A549 (cell line): ENCODE measurements at regions not wholly inside any gene's neighbourhood (a gene's known extent, or its start where the extent isn't known, plus 50 kb on each side); places are given as distances from the start of the nearest gene placed in this dataset.
"Not testable (repeated sequence)": the region's sequence is repeated elsewhere in the genome, so short reads cannot be mapped to it uniquely, and the experiment has no call there.

Source experiments
- ATAC-seq, 2 experiments: fragments of 200-7000 bp in 1 of 2; fragments of >200 bp in 1 of 2; cut with Nextera tagmentation in 1 of 2; cut with Tn5 transposase in 1 of 2; 3 replicates each; pipeline versions ENCODE4 v1.8.0 to v1.9.1; 2018 to 2020; ENCODE audit warnings: mild to moderate bottlenecking in 1 of 2, moderate library complexity in 1 of 2
- CTCF ChIA-PET: fragments of 300-600 bp; sonication (Branson Sonifier 250); formaldehyde crosslinking; extraction: SDS; loops from one replicate; lab custom pipeline; 2021; ENCODE audit warnings: antibody characterized with exemption, inconsistent platforms; lab: Yijun Ruan, JAX
- POLR2A ChIA-PET: fragments of 350-600 bp; formaldehyde crosslinking; extraction: SDS; loops from one replicate; lab custom pipeline; 2021; ENCODE audit warnings: antibody characterized with exemption, inconsistent platforms; lab: Yijun Ruan, JAX
- DNase-seq, 2 experiments: peaks; one replicate each; pipeline versions ENCODE4 v3.0.0 to v3.0.0-alpha.2; 2011 to 2016; ENCODE audit warnings: low read depth in 1 of 2, low spot score in 1 of 2
- FAIRE-seq: peaks from 2 replicates; lab custom pipeline; 2011; peaks lifted over from hg19 to GRCh38; lab: Jason Lieb, UNC
- H3K27ac ChIP-seq, 2 experiments: fragments of >200 bp; sonication (Bioruptor Twin); formaldehyde crosslinking; 3 replicates each; pipeline ENCODE4 v1.5.1; 2016 to 2017
- H3K4me1 ChIP-seq: fragments of >200 bp; sonication (Bioruptor Twin); formaldehyde crosslinking; 3 replicates; pipeline ENCODE4 v1.6.1; 2016
- H3K4me2 ChIP-seq: fragments of >200 bp; sonication (Bioruptor Twin); formaldehyde crosslinking; 3 replicates; pipeline ENCODE4 v1.6.1; 2016
- H3K4me3 ChIP-seq: fragments of >200 bp; sonication (Bioruptor Twin); formaldehyde crosslinking; 3 replicates; pipeline ENCODE4 v1.5.1; 2016
- H3K9me3 ChIP-seq: fragments of >200 bp; sonication (Bioruptor Twin); formaldehyde crosslinking; 3 replicates; pipeline ENCODE4 v1.6.1; 2016
- CBX2 ChIP-seq: fragments of 200-600 bp; sonication (generic); IDR thresholded peaks from 2 replicates; pipeline ENCODE4 v1.6.1; 2016; ENCODE audit warnings: low read depth, mild to moderate bottlenecking, borderline replicate concordance
- CBX8 ChIP-seq: fragments of 200-600 bp; sonication (generic); IDR thresholded peaks from 2 replicates; pipeline ENCODE4 v1.6.1; 2016
- CTCF ChIP-seq: fragments of >200 bp; sonication (Bioruptor Twin); formaldehyde crosslinking; IDR thresholded peaks from 3 replicates; pipeline ENCODE4 v1.5.1; 2016
- EP300 ChIP-seq, 2 experiments: fragments of >200 bp; sonication (Bioruptor Twin); formaldehyde crosslinking; IDR thresholded peaks; 2 replicates in 1 of 2; 3 replicates in 1 of 2; pipeline ENCODE4 v1.6.1; 2016 to 2017
- HOXA7 ChIP-seq: fragments of 250-450 bp; sonication (Bioruptor Pico); IDR thresholded peaks from 2 replicates; pipeline ENCODE4 v1.5.0; 2020; ENCODE audit warnings: mild to moderate bottlenecking, moderate library complexity
- JUN ChIP-seq, 2 experiments: fragments of >200 bp; sonication (Bioruptor Twin); formaldehyde crosslinking; IDR thresholded peaks; 2 replicates in 1 of 2; 3 replicates in 1 of 2; pipeline ENCODE4 v1.6.1; 2016 to 2017
- KDM5A ChIP-seq: fragments of 200-600 bp; sonication (generic); IDR thresholded peaks from 2 replicates; pipeline ENCODE4 v1.6.1; 2016; ENCODE audit warnings: antibody characterized with exemption, mild to moderate bottlenecking
- MAFK ChIP-seq: fragments of 450-650 bp; IDR thresholded peaks from 2 replicates; pipeline ENCODE4 v1.6.1; 2014; ENCODE audit not compliant: partially characterized antibody
- MAZ ChIP-seq: fragments of 150-350 bp; IDR thresholded peaks from 2 replicates; pipeline ENCODE4 v1.6.1; 2014; ENCODE audit warnings: antibody characterized with exemption, low read depth, low read length, borderline replicate concordance
- NPAS2 ChIP-seq: fragments of 250-450 bp; sonication (Bioruptor Pico); IDR thresholded peaks from 2 replicates; pipeline ENCODE4 v1.8.0; 2022; ENCODE audit warnings: mild to moderate bottlenecking, moderate library complexity, borderline replicate concordance
- NR3C1 ChIP-seq: fragments of >200 bp; sonication (Bioruptor Twin); formaldehyde crosslinking; IDR thresholded peaks from 3 replicates; pipeline ENCODE4 v1.6.1; 2017
- RAD21 ChIP-seq, 2 experiments: fragments of >200 bp in 1 of 2; sonication (Bioruptor Twin) in 1 of 2; formaldehyde crosslinking in 1 of 2; IDR thresholded peaks in 1 of 2; conservative IDR thresholded peaks in 1 of 2; 2 replicates in 1 of 2; 3 replicates in 1 of 2; pipeline ENCODE4 v1.6.1; 2012 to 2018; ENCODE audit warnings: inconsistent platforms in 1 of 2
- RCOR1 ChIP-seq: fragments of 150-350 bp; IDR thresholded peaks from 2 replicates; pipeline ENCODE4 v1.6.1; 2014; ENCODE audit warnings: antibody characterized with exemption, low read length, low read depth
- USF2 ChIP-seq: fragments of 450-650 bp; IDR thresholded peaks from 2 replicates; pipeline ENCODE4 v1.6.1; 2014; ENCODE audit warnings: antibody characterized with exemption
- WGBS: methylation state at CpG from one replicate; pipeline ENCODE4 v1.1.6; 2017; ENCODE audit errors: missing lambda C conversion rate; 5-methylcytosine and 5-hydroxymethylcytosine counted together
- TF ChIP-seq, protein P1 (sequence below): fragments of 150-350 bp; IDR thresholded peaks from 2 replicates; pipeline ENCODE4 v1.6.1; 2014; ENCODE audit warnings: low read depth, mild to moderate bottlenecking, low read length
- TF ChIP-seq, protein P2 (sequence below): IDR thresholded peaks from 2 replicates; pipeline ENCODE4 v1.6.1; 2012; ENCODE audit warnings: low read depth, borderline replicate concordance

GRCh38 chrX:36868592-36868991 lies 139.6 kb upstream of the FAM47C start:
- POLR2A ChIA-PET: no interaction called here
- FAIRE-seq: no peak

DNA sequence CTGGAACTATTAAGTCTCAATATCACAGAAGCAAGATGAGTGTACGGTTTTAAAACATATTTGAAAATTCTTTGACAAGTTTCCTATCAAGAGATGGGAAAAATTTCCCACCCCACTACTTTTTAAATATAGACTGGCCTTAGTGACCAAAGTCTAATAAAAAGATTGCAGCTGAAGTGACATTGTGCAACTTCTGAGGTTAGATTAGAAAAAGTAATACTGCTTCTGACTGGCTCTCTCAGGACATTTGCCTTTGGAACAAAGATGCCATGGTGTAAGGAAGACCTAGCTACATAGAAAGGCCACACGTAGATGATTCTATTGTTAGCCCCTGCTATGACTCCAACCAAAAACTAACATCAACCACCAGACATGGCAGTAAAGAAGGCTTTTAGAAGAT lies 138.7 kb upstream of the FAM47C start:
- CTCF ChIA-PET: no interaction called here
- 7% methylated on average over 2 of the region's 2 CpGs for WGBS
- Histone ChIP-seq H3K4me3 (no peak overlapping the region), H3K27ac (no peak overlapping the region), H3K4me2 (no peak overlapping the region), H3K9me3 (no peaks in the 10 kb centered on the region), H3K4me1 (no peaks in the 10 kb centered on the region)
- ATAC-seq (no peak), DNase-seq (no peak), FAIRE-seq (no peak)
- TF ChIP-seq NR3C1: no peak
- TF ChIP-seq, protein P1, sequence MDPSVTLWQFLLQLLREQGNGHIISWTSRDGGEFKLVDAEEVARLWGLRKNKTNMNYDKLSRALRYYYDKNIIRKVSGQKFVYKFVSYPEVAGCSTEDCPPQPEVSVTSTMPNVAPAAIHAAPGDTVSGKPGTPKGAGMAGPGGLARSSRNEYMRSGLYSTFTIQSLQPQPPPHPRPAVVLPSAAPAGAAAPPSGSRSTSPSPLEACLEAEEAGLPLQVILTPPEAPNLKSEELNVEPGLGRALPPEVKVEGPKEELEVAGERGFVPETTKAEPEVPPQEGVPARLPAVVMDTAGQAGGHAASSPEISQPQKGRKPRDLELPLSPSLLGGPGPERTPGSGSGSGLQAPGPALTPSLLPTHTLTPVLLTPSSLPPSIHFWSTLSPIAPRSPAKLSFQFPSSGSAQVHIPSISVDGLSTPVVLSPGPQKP: no peak
- no peak for TF ChIP-seq CBX2
- no peak for TF ChIP-seq CBX8
- TF ChIP-seq MAZ: no peak
- POLR2A ChIA-PET: no interaction called here

More at GRCh38 chrX:36868592-36868991, 139.6 kb upstream of the FAM47C start:
- WGBS: 40% methylated on average over 3 of the region's 3 CpGs
- no peak for TF ChIP-seq CBX2
- TF ChIP-seq MAFK: no peak
- TF ChIP-seq KDM5A: no peak
- no peak for TF ChIP-seq NPAS2 (CRISPR knock-in tag)
- TF ChIP-seq JUN (IDR thresholded peaks at IDR 0.05): no peak
- no peak for TF ChIP-seq RAD21 (conservative IDR thresholded peaks at IDR 0.05 in 1 of 2, IDR thresholded peaks at IDR 0.05 in 1 of 2)
- TF ChIP-seq EP300 (IDR thresholded peaks at IDR 0.05): no peak
- TF ChIP-seq, protein P2, sequence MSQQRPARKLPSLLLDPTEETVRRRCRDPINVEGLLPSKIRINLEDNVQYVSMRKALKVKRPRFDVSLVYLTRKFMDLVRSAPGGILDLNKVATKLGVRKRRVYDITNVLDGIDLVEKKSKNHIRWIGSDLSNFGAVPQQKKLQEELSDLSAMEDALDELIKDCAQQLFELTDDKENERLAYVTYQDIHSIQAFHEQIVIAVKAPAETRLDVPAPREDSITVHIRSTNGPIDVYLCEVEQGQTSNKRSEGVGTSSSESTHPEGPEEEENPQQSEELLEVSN: no peak
- CTCF ChIA-PET: no interaction called here
- Histone ChIP-seq H3K4me3 (no peak overlapping the region), H3K4me1 (no peaks in the 10 kb centered on the region), H3K27ac (no peak overlapping the region), H3K4me2 (no peak overlapping the region), H3K9me3 (no peaks in the 10 kb centered on the region)
- no peak for ATAC-seq
- DNase-seq: no peak

DNA sequence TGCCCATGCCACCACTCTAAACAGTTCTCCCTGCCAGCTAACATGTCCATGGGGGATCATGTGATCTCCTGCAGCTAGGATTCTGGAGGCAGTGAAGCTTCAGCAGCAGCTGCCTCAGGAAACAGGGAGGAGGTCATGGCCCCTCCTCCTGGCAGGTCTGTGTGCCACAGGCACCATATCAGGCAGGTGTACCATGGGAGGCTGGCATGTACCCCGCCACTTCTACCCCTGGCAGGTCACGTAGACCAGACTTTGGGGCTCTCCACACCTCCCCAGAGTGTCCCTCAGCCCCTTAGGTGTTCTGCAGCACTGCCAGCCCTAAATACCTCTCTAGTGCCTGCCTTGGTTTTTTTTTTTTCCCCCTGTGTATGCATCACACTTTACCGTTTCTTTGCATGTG lies 110.5 kb upstream of the FAM47C start:
- no peak for TF ChIP-seq RCOR1
- no peak for TF ChIP-seq USF2
- CTCF ChIA-PET: no interaction called here
- no peak overlapping the region for H3K4me2 ChIP-seq
- DNase-seq: no peak
- H3K9me3 ChIP-seq: no peaks in the 10 kb centered on the region
- POLR2A ChIA-PET: no interaction called here
- no peak overlapping the region for H3K27ac ChIP-seq
- H3K4me3 ChIP-seq: no peak overlapping the region
- 20% methylated on average over 3 of the region's 3 CpGs for WGBS
- ATAC-seq: no peak
- no peak for FAIRE-seq
- no peaks in the 10 kb centered on the region for H3K4me1 ChIP-seq

DNA sequence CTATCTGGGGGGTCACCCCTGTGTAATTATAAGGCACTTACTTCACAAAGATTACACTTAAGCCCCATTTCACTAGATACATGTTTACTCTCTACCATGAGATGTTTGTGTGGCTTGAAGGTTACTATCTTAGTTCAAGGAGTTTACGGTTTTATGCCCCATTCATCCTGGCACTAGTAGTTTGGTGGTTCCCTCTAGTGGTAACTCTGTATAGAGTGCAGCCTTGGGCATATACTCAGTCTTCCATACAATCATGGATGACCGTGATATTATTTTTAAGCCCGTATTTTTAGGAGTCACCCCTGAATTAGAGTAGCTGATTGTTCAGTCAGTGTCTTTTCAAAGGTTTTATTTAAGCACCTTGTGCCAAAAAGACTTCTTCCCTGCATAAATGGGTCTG lies 109.9 kb upstream of the FAM47C start:
- ChIA-PET POLR2A (no interaction called here), CTCF (interaction anchor here (1.0 to 1.4 kb wide), 2 partner anchors 8 to 1434 kb away, joined by 3 read pairs; no protein-coding TSS in a partner anchor)
- TF ChIP-seq HOXA7 (CRISPR knock-in tag) (no peak), CTCF (peak; percentile 21; the same call in 1 of the 3 replicates), RAD21 (conservative IDR thresholded peaks at IDR 0.05 in 1 of 2, IDR thresholded peaks at IDR 0.05 in 1 of 2) (peak; percentile 15 to 44; a peak in 2 of 5 replicates)
- TF ChIP-seq, protein P1: no peak
- Histone ChIP-seq H3K9me3 (no peaks in the 10 kb centered on the region), H3K4me1 (no peaks in the 10 kb centered on the region), H3K4me2 (no peak overlapping the region), H3K4me3 (no peak overlapping the region), H3K27ac (no peak overlapping the region)
- FAIRE-seq (peak; percentile 94), DNase-seq (peak in 1 of 2 experiments; percentile 10), ATAC-seq (peak; percentile 59 to 82; a peak in 3 of 6 replicates)
- 22% methylated on average over 3 of the region's 3 CpGs for WGBS

GRCh38 chrX:36904561-36904960 lies 103.6 kb upstream of the FAM47C start:
- H3K4me1 ChIP-seq, CTCF ChIA-PET, DNase-seq, H3K4me2 ChIP-seq, H3K4me3 ChIP-seq, POLR2A ChIA-PET, H3K9me3 ChIP-seq, H3K27ac ChIP-seq, ATAC-seq, FAIRE-seq: not testable (repeated sequence)
- 14% methylated on average over 1 of the region's 3 CpGs for WGBS
